ENCODE measurements at regions not wholly inside any gene's neighbourhood (a gene's known extent, or its start where the extent isn't known, plus 50 kb on each side); places are given as distances from the start of the nearest gene placed in this dataset.

GRCh38 chr2:192854031-192854430, 659.3 kb upstream of the TMEFF2 start:
- no peak for TF ChIP-seq CTCF (conservative IDR thresholded peaks at IDR 0.05; ENCODE audit: low read depth, low read length)
- TF ChIP-seq EZH2 (IDR thresholded peaks at IDR 0.05; ENCODE audit: low read length, unreplicated experiment) = no peak
